ENCODE measurements at regions not wholly inside any gene's neighbourhood (a gene's known extent, or its start where the extent isn't known, plus 50 kb on each side); places are given as distances from the start of the nearest gene placed in this dataset.

DNA sequence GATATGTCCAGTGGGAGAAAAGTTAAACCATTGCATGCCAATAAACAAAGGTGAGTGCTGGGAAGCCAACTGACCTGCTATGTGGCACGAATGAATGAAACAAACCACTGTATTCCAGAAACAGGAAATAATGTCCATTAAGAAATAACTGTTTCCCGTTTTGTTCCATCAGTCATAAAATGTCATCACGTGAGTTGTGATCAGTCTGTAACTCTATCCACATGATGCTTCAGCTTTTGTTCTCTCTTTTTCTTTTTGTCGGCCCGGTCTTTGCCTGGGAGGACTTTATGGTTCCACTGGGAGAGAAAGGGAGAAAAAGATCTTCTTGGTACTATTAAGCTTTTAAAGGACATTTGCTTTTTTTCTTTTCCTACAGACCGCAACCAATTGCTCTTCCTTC lies 179.9 kb downstream of the TGFB2 start:
- Histone ChIP-seq H3K4ac (replicated peaks; ENCODE audit: insufficient read length, low read depth, low read length) (no peak overlapping the region), H3K56ac (replicated peaks; ENCODE audit: insufficient read length, low read depth, low read length) (no peak overlapping the region), H4K5ac (ENCODE audit: insufficient read length, low read depth, low read length) (no peak overlapping the region), H3K9ac (replicated peaks in 1 of 4; ENCODE audit: extremely low read depth in 1 of 4, low read depth in 3 of 4, low read length in 3 of 4) (no peak overlapping the region), H3K79me1 (ENCODE audit: low read depth, low read length) (no peaks in the 10 kb centered on the region), H2AFZ (ENCODE audit: low read length) (0 out of 2 replicates have a peak overlapping the region, but pooled peaks have one; percentile 17), H3K23ac (ENCODE audit: insufficient read length) (no peak overlapping the region), H3K4me1 (replicated peaks in 1 of 4; ENCODE audit: control insufficient read depth in 3 of 4, insufficient read depth in 4 of 4, low read length in 3 of 4) (no peaks in the 10 kb centered on the region; a peak in 1 of 7 replicates), H2BK12ac (ENCODE audit: low read depth, low read length) (no peak overlapping the region), H3K18ac (ENCODE audit: extremely low read depth, low read length) (no peak overlapping the region), H3K23me2 (ENCODE audit: low read depth, low read length) (no peaks in the 10 kb centered on the region), H3K4me2 (ENCODE audit: insufficient read depth in 1 of 2, low read depth in 2 of 2, low read length in 2 of 2) (no peak overlapping the region), H3K14ac (ENCODE audit: insufficient read length) (no peak overlapping the region), H4K91ac (replicated peaks; ENCODE audit: insufficient read length, low read length) (no peak overlapping the region), H2AK5ac (ENCODE audit: low read depth, low read length) (no peak overlapping the region), H3K79me2 (ENCODE audit: control insufficient read depth in 1 of 2, insufficient read depth in 2 of 2, low read length in 2 of 2) (no peaks in the 10 kb centered on the region), H3K4me3 (ENCODE audit: extremely low read depth in 1 of 4, insufficient read depth in 2 of 4, low read depth in 3 of 4, low read length in 4 of 4) (no peak overlapping the region), H2BK20ac (ENCODE audit: low read length) (no peak overlapping the region), H2BK5ac (ENCODE audit: low read depth, low read length) (no peak overlapping the region), H3K9me3 (ENCODE audit: insufficient read depth in 2 of 2, low read depth in 1 of 2, low read length in 1 of 2) (no peaks in the 10 kb centered on the region), H2BK15ac (ENCODE audit: low read length) (no peak overlapping the region), H2BK120ac (replicated peaks; ENCODE audit: low read depth, low read length) (no peak overlapping the region), H3K36me3 (ENCODE audit: control insufficient read depth in 2 of 4, insufficient read depth in 4 of 4, low read length in 3 of 4) (no peaks in the 10 kb centered on the region), H4K20me1 (replicated peaks in 1 of 2; ENCODE audit: control insufficient read depth in 1 of 2, insufficient read depth in 2 of 2, low read length in 2 of 2) (no peaks in the 10 kb centered on the region), H3K27ac (ENCODE audit: low read depth, low read length) (no peak overlapping the region), H3K27me3 (replicated peaks in 1 of 4; ENCODE audit: control insufficient read depth in 3 of 4, extremely low read depth in 1 of 4, insufficient read depth in 3 of 4, low read length in 3 of 4) (no peaks in the 10 kb centered on the region), H4K8ac (ENCODE audit: extremely low read depth, insufficient read depth, low read length) (no peak overlapping the region)
- DNase-seq (ENCODE audit: low read depth in 1 of 2, low spot score in 2 of 2): no peak
- no peak for TF ChIP-seq CHD2 (IDR thresholded peaks at IDR 0.05; ENCODE audit: low read length)
- TF ChIP-seq TBP (IDR thresholded peaks at IDR 0.05; ENCODE audit: low read depth, low read length): no peak
- TF ChIP-seq CBX8 (IDR thresholded peaks at IDR 0.05; ENCODE audit: borderline replicate concordance, low read depth, low read length): no peak
- TF ChIP-seq CEBPB (IDR thresholded peaks at IDR 0.05; ENCODE audit: low read depth, low read length): no peak
- no peak for TF ChIP-seq FOSL1 (IDR thresholded peaks at IDR 0.05; ENCODE audit: insufficient read depth, low read depth, low read length)
- TF ChIP-seq, protein P1, sequence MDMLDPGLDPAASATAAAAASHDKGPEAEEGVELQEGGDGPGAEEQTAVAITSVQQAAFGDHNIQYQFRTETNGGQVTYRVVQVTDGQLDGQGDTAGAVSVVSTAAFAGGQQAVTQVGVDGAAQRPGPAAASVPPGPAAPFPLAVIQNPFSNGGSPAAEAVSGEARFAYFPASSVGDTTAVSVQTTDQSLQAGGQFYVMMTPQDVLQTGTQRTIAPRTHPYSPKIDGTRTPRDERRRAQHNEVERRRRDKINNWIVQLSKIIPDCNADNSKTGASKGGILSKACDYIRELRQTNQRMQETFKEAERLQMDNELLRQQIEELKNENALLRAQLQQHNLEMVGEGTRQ (IDR thresholded peaks at IDR 0.05; ENCODE audit: low read length): no peak
- CTCF ChIA-PET (ENCODE audit: partially characterized antibody): interaction anchor here (0.7 to 1.9 kb wide), 4 partner anchors 9 to 195 kb away, joined by 4 to 7 read pairs (median 4); no protein-coding TSS in a partner anchor
- no peak for FAIRE-seq
- 88% methylated on average over 6 of the region's 6 CpGs; no CpG with 5 or more reads in 1 of the 2 experiments for WGBS, 2 experiments (ENCODE audit: extremely low coverage in 1 of 2, insufficient coverage in 1 of 2, insufficient read length in 1 of 2, insufficient replicate concordance in 2 of 2, low coverage in 1 of 2, low lambda C conversion rate in 2 of 2, missing lambda C conversion rate in 1 of 2)
- POLR2A ChIA-PET (ENCODE audit: partially characterized antibody): no interaction called here
